ENCODE measurements at regions not wholly inside any gene's neighbourhood (a gene's known extent, or its start where the extent isn't known, plus 50 kb on each side); places are given as distances from the start of the nearest gene placed in this dataset.
"Not testable (repeated sequence)": the region's sequence is repeated elsewhere in the genome, so short reads cannot be mapped to it uniquely, and the experiment has no call there.

DNA sequence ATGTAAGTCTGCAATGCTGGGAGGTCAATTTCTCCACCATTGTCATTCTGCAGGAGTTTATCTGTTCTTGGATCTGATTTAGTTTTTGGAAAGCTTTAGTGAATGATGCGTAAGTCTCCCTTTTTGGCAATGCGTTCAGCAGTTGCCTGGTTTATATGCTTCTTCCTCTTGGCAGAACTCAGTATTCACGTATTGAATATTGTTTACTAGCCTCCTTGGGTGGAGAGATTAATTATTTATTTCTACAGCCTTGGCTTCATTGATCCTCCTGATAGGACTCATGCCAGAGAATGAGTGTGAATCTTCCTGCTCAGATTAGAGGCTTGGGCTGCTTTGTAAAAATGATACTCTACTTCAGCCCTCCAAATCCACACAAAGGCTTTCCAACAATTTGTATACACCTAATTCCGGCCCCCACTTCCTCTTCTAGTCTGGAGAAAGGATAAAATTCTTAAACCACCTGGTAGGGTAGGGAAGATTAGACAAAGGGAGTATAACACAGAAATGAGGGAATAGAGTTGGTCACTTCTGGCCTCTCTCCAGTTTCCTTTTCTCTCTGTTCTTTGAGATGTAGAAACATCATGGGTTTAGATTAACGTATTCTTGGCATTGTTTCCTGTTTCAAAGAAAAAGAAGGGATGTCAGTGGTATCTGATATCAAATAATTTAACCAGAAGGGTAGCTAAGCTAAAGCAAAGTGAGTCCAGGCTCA is 929.8 kb downstream of the KCNJ2 start:
- DNase-seq: no peak

DNA sequence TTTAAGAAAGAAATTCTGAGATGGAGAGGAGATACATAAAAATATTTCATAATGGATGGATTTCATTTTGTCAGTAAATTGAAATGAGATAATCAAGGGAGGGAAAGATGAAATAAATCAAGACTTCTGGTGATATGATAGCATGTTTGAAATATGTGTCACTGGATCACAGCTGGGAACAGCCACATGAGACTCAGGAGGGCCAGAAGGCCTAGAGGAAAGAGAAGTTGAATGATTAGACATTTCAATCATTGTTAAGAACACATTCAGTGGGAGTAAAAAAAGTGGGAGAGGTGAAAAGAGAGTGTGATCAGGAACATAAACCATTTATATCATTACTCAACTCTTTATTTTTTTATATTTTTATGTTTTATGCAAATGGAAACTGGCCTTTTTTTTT is 933.4 kb downstream of the KCNJ2 start:
- no peak for DNase-seq

DNA sequence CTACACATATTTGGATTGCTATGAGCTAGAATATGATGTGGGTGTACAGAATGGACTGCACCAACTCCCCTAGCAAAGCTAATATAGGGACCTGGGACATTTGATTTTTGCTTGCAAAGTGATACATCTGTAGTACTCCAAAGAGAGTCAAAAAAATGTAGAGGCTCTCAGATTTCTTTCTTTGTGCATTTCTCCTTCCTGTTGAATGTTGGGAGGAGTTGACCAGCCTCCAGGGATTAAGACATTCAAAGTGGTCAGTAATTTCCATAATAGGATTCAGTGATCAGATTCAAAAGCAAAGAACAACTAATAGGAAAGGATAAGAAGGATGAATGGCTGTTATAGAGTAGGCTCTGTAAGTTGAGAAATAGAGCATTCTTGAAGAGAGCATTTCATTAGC is 934.9 kb downstream of the KCNJ2 start:
- no peak for DNase-seq

DNA sequence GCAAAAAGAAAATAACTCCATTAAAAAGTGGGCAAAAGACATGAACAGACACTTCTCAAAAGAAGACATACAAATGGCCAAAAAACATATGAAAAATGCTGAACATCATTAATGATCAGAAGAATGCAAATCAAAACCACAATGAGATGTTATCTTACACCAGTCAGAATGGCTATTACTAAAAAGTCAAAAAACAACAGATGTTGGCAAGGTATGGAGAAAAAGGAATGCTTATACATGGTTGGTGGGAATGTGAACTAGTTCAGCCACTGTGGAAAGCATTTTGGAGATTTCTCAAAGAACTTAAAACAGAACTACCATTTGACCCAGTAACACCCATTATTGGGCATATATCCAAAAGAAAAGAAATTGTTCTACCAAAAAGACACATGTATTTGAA is 936.7 kb downstream of the KCNJ2 start:
- DNase-seq: not testable (repeated sequence)

DNA sequence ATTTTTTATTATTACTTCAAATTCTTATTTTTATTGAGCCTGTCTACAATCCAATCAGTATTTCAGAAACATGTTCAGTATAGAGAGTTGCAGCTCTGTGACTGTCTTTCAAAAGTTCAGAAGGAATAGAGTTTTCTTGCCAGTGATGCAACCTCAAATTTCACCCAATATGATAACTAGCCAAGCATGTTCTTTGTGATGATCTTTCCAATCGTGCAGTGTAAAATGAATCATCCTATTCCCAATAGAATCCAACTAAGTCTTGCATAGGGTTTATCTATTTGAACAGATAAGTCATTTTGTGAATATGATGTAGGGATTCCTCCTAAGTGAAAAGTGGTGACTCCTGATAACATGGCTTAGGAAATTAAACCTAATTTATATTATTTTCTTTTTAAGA is 937.8 kb downstream of the KCNJ2 start:
- no peak for DNase-seq

DNA sequence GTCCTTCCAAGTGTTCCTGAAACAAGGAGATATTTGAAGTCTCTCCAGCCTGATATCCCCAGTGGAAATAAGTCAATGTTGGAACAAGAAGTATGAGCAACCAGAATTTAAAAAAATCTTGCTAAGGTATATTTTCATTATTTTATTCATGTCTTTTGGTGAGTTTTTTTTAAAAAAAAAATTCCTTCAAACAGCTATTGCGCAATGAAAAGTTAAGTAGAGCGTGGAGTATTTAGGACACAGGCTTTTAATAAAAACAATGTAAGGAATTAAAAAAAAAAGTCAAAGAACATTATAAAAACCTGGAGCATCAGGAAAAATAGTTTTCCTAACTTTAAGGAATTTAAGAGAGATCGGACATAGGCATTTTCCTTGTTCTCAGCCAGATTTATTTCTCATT is 940.4 kb downstream of the KCNJ2 start:
- no peak for DNase-seq

DNA sequence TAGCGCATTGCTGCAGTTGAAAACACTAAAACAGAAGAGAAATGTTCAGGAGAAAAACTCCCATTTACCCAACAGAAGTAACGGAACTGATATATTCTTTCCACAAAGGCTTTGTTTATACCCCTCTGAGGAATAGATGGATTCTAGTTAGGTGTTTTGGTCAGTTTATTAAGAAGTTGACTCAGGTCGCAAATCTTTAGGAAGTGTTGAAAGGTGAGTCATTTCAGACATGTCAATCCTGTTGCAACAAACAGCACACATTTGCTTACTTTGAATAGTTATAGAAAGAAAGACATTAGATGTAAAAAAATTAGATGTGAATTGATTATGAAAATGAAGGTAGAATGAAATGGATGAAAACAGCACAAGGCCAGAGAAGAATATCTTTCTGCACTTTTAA is 941.0 kb downstream of the KCNJ2 start:
- DNase-seq: no peak

DNA sequence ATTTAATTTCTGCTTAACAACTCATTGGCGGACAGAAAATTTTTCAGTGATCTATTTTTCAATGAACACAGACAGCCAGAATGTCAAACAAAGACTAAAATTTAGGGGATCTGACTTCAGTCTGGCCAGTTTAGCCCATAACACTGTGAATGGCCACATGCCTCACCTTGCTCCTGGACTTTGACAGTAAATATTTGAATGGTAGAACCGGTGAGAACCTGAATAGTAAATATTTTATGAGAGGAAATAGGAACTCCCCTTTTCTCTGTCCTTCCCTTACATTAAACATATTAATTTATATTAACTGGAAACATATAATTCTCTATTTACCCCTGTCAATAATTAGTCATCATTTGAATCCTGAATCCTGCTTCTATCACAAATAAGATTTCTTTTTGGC is 942.1 kb downstream of the KCNJ2 start:
- DNase-seq: no peak

DNA sequence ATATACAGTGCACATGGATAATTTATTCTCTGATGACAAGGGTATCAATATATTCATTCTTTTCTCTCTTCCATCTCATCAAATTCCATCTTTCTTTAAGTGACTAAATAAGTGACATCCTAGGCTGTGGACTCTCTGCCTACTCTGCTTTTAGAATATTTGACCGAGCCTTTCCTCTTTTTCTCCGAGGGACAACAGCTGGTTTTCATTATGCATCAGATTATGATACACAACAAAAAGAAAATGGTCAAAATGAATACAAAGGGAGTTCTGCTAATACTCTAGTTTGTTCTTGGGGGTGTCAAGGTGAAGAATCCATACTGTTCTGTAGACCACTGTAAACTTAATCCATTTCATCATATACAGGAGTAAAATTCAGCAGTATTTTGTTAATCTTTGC is 942.6 kb downstream of the KCNJ2 start:
- no peak for DNase-seq

DNA sequence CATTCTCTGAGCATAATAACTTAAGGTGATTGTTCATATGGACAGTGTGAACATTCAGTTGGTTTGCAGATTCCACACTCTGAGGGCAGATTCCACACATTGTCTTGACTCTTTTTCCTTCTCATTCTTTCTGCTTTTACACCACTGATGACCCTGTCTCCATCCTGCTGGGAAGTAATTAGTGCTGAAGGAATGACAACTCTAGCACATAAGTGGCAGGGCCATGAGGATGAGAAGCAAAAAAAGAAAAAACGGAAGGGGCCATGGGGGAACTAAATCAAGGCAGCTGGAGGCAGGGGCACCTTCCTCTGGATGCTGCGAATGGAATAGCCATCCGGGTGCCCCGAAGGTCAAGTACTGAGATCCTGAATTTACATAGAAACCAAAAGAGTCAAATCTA is 944.0 kb downstream of the KCNJ2 start:
- DNase-seq: no peak

DNA sequence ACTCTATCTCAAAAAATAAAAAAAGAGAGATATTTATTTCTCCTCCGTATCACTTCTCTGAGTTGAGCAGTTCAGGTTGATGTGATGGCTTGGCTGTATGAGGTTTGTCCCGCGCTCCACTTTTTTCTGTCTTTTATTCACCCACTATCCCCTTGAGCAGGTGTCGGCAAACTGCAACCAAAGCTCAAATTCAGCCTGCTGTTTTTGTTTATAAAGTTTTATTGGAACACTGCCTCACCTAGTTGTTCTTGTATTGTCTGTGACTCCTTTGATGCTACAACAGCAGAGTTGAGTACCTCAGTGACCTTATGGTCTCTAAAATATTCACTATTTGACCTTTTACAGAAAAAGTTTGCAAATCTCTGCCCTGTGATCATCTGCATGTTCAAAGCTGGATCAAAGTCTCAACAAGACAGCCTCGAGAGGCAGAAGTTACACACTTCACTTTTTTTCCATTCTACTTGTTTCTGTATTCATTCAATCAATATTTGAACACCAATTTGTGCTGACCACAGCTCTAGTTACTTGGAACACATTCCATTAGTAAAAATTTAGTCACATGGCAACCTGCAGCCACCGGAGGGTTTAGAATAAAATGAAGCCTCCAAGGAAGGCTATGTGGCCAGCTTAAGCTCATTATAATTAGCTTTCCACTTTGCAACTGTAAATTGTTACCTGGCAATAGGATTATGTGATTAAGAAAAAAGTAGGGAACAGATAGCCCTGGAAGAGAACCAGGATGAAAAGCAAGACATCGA is 945.8 kb downstream of the KCNJ2 start:
- DNase-seq: no peak

DNA sequence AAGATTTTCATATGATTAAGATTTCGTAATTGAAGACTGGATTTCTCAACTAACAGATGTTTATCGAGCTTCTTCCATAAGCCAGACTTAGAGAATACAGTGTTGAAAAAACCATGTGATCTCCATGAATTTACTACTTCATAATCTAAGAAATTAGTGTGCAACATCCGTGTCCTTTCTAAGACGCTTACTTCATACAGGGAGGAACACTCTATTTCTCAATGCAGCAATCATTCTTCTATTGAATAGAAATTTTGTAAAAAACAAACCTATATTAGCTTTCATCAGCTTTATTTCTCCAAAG is 946.3 kb downstream of the KCNJ2 start:
- DNase-seq: no peak

DNA sequence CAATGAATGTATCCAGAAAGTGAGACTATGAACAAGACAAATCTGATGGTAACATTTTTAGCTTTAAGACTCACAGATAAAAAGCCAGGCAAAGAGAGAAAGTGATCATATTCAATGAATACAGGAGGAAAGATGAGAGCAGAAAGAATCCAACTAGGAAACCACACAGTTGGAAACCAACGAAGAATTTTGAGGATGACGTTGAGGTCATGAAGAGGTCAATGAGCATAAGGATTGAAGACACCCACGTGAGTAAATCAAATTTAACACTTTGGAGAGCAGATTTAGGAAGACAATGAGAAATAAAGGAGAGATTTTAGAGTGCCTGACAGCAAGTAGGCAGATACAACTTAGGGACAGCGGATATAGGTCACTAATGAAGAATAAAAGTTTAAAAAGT is 948.1 kb downstream of the KCNJ2 start:
- no peak for DNase-seq

DNA sequence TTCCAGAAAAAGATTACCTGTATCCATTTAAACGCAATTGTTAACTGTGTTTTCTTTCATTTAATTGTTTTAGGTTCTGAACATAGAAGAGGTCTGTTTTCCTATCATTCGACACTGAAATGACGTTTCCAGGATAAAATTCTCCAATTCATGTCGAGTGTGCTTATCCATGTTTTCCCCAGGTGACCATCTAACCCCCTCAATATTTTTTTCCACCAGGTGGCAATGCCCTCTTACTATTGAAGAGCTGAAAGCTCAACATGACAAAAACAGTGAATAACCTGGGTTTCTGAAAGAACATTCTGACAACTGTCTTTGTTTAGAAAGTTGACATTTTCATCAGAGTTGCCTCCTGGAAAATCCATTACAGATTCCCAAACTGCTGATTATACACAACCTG is 948.7 kb downstream of the KCNJ2 start:
- peak; percentile 4 for DNase-seq

DNA sequence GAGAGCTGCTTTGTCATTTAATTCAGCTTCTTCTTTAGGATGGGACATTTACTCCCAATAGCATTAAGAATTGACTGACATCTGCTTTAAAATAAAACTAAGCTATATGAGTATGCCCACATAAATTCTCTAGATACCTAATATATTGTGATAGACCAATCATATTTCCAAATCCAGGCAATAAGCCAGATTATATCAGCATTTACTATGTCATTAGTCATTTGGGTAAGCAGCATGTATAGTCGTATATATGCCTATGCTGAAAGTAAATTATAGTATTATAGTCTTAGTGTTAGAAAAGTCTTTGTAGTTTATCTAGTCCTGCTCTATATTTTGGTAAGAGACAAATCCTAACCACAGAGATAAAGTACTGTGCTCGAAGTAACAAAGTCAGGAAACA is 958.1 kb downstream of the KCNJ2 start:
- no peak for DNase-seq

DNA sequence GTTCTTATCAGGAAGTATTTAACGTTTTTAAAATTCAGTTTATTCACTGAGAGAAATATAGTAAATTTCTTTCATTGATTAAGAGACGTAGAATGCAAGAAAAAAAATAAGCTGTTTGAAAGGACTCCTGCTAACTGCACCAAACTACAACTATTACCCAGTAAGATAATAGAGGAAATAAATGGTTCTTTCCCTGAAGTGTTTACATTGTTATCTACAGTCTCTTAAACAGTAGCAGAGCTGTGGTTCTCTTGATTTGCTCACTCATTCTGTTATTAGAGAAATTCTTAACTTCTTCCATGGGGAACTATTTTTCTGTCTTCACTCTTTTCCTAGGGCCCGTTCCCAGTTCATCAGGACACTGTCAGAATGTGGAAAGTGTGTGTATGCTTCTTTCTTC is 973.0 kb downstream of the KCNJ2 start:
- no peak for DNase-seq

DNA sequence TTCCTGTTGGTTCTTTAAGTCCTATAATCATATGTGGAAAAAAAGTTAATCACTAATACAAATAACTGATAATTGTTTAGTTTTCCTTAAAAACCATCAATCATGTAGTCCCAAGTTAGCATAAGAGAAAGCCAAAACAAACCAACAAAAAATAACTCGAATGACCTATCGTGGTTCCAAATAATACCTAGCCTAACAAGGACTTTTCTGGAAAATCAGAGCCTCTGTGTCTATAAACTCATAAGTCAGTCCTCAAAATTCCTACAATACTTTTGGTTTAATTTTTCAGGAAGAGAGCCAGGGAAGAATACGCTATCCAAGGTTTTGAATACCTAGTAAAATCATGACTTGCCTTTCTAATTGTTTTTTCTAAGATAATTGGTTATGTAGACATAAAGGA is 975.3 kb upstream of the SOX9 start:
- DNase-seq: no peak

DNA sequence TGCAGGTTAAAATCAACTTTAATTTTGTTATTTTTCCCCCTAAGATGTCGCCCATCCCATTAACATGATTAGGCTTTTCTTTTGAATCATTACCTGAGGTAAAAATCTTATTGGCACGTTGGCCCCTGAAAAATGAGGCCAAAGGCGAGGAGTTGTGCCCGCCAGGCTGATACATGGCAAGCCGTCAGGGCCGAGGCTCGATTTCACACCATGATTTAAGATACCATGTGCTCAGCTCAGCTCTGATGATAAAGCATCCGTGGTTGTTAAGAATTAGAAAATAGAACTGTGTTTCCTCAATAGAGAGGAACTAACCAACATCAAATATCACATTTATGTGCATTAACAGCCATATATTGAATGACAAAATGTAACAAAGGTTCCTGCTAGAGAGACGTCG is 972.9 kb upstream of the SOX9 start:
- DNase-seq: no peak

DNA sequence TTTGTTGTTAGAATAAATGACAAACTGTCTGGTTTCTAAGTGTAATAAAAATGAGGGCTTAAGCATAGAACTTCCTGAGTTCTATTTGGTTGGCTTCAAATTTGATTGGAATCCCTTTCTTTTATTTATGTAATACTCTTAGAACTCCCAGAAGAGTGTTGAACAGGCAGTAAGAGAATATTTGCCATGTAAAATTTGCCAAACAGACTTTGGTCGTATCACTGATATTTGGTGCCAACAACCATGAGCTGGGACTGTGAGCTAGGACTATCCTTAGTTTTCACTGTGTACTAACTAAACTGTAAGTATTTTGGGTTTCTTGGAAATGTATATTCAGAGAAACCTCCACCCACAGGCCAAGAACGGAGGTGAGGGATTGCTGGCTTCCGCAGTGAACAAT is 971.2 kb upstream of the SOX9 start:
- DNase-seq: no peak

DNA sequence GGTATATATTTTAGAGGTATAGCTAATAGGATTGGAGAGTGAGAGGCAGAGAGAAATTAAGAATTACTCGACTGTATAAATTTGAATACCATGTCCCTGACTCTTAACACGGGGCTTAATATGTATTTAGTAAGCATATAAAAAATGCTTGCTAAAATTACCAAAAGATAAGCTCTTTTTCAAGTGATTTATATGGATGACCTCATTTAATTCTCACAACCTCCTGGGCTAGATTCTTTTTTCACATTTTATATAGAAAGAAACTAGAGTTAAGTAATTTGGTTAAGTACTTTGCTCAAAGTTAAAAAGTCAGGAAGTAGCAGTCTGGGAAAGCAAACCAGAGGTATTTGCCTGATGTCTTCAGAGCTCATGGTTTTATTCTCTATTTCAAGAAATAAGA is 963.5 kb upstream of the SOX9 start:
- no peak for DNase-seq

DNA sequence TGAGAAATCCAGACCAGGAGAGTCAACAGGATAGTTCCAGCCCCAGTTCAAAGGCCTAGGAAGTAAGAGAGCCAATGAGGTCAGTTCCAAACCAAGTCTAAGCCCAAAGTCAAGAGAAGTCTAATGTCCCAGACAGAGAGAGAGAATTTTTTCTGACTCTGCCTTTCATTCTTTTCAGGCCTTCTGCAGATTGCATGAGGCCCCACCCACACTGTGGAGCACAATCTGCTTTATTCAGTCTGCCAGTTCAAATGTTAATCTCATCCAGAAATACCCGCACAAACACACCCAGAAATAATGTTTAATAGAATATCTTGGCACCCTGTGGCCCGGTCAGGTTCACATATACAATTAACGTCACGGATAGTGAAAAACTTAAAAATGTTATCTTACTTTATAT is 962.4 kb upstream of the SOX9 start:
- DNase-seq: no peak

DNA sequence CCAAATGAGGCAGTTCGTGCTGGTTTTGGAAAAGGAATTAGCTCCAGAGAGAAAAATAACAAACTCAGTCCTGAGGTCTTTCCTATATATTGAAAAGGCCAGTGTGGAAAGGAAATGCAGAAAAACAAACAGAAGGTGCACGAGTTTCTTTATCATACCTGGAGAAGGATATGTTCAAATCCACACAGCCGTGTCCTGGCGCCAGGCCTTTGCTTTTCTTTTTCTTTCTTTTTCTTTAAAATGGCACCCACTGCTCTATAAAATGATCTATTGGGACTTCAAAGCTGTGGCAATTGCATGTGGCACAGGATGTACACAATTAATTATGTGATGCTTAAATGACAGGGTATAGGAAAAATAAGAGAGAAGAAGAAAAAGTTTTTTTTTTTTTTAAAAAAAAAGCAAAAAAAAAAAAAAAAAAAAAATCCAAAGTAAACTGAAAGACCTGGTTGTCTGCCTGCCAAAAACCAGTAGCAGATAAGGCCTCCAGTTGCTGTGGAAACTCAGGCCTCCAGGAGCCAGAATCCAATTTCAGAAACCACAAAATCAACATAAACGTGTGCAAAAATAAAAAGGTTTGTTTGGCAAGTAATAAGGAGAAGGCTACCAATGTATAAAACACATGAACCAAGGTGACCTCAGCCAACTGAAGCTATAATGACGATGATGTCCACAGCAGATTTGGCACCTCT is 957.6 kb upstream of the SOX9 start:
- DNase-seq: no peak

DNA sequence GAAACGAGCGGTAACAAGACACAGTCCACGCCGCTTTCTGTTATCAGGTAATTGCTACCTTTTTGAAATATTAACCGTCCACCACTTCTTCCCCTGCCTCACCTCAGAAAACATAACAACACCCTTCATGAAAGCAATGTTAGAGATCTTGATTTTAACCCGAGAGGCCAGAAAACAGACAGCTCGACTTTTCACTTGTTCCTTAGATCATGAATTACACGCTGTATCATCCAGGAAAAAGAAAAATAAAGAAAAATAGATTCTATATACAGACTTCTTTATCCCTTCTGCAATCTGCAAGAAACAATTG is 957.1 kb upstream of the SOX9 start:
- DNase-seq: no peak

DNA sequence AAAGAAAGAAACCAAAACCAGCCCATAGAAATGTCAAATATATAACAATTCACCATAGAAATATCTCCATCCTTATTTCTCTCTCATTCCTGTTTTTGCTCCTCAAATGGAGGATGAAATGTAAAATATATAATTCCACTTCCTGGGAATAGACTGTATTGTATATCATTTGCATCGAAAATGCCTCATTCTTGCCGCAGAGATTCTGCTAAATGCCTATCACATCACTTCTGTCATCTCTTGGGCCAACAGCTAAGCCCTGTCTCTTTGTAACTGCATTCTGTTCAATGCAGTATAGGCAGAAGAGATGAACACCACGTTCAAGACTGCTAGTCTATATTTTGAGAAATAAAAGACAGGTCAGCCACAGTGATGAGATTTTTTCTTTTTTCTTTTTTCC is 956.3 kb upstream of the SOX9 start:
- DNase-seq: no peak

Data from right kidney (tissue), 1 donor.